Left ventricle myocardium inferior (tissue), 1 donor: ENCODE measurements at regions not wholly inside any gene's neighbourhood (a gene's known extent, or its start where the extent isn't known, plus 50 kb on each side); places are given as distances from the start of the nearest gene placed in this dataset.

Experiments used
- DNase-seq: peaks from one replicate; pipeline ENCODE4 v3.0.0-alpha.2; 2020
- H3K27ac ChIP-seq: fragments of 200-600 bp; replicated peaks from 2 replicates; pipeline ENCODE4 v1.8.0; 2021
- H3K27me3 ChIP-seq: fragments of 200-600 bp; 2 replicates; pipeline ENCODE4 v1.8.0; 2021; ENCODE audit warnings: low read depth
- H3K36me3 ChIP-seq: fragments of 200-600 bp; 2 replicates; pipeline ENCODE4 v1.8.0; 2021
- H3K4me1 ChIP-seq: fragments of 200-600 bp; 2 replicates; pipeline ENCODE4 v1.8.0; 2021
- H3K4me3 ChIP-seq: fragments of 200-600 bp; 2 replicates; pipeline ENCODE4 v1.8.0; 2021; ENCODE audit warnings: mild to moderate bottlenecking, moderate library complexity
- H3K9me3 ChIP-seq: fragments of 200-600 bp; replicated peaks from 2 replicates; pipeline ENCODE4 v1.8.0; 2021
- intact Hi-C: fragments of 100-400 bp; cut with micrococcal nuclease; formaldehyde crosslinking; loops from one replicate; pipeline ENCODE4 v1.11.0; 2022
- TF ChIP-seq, protein P1 (sequence below): fragments of 200-600 bp; IDR thresholded peaks from 2 replicates; pipeline ENCODE4 v1.8.0; 2021; ENCODE audit warnings: antibody characterized with exemption, mild to moderate bottlenecking, borderline replicate concordance
- donor health status: DM: no; HTN: yes; CAD: no; lungs with severe emphysema.

DNA sequence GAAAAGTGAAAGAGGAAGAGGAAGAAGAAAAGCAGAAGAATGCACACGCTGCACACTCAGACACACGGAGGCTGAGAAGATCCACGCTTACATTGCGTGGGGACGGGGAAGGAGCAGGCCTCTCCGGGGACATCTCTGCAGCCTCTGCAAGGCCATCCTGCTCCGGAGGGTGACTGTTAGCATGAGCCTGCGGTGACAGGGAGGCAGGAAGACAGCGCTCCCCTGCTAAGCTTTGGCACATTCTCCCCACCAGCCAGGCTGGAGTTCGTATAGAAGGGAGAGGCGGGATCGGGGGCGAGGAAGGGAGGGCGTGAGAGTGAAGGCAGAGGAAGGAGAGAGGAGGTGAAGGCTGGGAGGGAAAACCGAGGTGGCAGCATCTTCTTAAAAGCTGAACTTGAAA is 366.0 kb upstream of the SHH start:
- DNase-seq = no peak
- Histone ChIP-seq H3K9me3 (no peaks in the 10 kb centered on the region), H3K36me3 (no peaks in the 10 kb centered on the region), H3K4me1 (no peaks in the 10 kb centered on the region), H3K27ac (no peak overlapping the region), H3K27me3 (peaks cover 87% of the 10 kb centered on the region), H3K4me3 (no peak overlapping the region)
- TF ChIP-seq, protein P1, sequence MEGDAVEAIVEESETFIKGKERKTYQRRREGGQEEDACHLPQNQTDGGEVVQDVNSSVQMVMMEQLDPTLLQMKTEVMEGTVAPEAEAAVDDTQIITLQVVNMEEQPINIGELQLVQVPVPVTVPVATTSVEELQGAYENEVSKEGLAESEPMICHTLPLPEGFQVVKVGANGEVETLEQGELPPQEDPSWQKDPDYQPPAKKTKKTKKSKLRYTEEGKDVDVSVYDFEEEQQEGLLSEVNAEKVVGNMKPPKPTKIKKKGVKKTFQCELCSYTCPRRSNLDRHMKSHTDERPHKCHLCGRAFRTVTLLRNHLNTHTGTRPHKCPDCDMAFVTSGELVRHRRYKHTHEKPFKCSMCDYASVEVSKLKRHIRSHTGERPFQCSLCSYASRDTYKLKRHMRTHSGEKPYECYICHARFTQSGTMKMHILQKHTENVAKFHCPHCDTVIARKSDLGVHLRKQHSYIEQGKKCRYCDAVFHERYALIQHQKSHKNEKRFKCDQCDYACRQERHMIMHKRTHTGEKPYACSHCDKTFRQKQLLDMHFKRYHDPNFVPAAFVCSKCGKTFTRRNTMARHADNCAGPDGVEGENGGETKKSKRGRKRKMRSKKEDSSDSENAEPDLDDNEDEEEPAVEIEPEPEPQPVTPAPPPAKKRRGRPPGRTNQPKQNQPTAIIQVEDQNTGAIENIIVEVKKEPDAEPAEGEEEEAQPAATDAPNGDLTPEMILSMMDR = no peak
- intact Hi-C loops = no loop called here

- intact Hi-C loops = no loop called here
- no peaks in the 10 kb centered on the region for H3K9me3 ChIP-seq
- peaks cover 94% of the 10 kb centered on the region for H3K27me3 ChIP-seq
- H3K36me3 ChIP-seq = no peaks in the 10 kb centered on the region
- H3K4me3 ChIP-seq = no peak overlapping the region
- no peak overlapping the region for H3K27ac ChIP-seq
- TF ChIP-seq, protein P1 = no peak
- DNase-seq = no peak
- H3K4me1 ChIP-seq = no peaks in the 10 kb centered on the region
These were observed 365.3 kb upstream of the SHH start for GRCh38 chr7:156177422-156178055.

DNA sequence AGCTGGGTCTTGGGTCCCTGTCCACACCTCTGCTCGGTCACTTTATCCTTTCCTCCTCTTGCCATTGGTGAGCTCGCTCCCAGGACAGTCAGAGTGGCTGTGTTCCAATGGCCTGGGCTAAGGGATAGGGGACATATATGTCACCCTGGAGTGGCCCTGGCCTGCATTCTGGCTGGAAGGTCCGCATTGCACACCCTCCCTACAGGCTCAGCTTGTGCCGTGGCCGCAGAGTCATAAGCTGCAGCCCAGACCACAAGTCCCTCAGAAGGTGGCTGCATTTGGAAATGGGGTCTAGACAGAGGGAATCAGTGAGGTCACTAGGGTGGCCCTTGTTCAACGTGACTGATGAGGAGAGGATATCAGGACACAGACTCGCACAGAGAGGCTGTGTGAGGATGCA is 363.8 kb upstream of the SHH start:
- no peak overlapping the region for H3K4me3 ChIP-seq

DNA sequence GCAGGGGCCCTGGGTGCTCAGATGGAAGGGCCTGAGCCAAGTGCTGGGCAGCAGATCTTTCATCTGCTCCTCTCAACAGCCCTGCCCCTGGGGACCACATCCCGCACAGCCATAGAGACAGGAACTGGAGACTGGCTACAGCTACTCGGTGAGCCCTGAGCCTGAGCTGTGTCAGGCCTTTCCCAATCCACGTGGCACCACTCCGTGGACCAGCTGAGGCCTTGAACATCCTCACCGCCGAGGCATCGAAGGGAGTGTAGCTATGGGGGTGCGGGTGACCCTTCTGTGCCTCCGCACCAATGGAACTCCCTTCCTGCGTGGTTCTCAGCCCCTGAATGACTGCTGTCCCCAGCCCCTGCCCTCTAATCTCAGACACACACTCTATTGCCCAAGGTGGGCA is 362.7 kb upstream of the SHH start:
- Histone ChIP-seq H3K27ac (no peak overlapping the region), H3K4me1 (no peaks in the 10 kb centered on the region), H3K36me3 (no peaks in the 10 kb centered on the region), H3K9me3 (no peaks in the 10 kb centered on the region), H3K4me3 (no peak overlapping the region), H3K27me3 (peaks cover 79% of the 10 kb centered on the region)
- intact Hi-C loops = no loop called here
- no peak for DNase-seq
- TF ChIP-seq, protein P1 = no peak

More for the DNA sequence above, 363.8 kb upstream of the SHH start:
- intact Hi-C loops = no loop called here
- no peak for DNase-seq
- H3K36me3 ChIP-seq = no peaks in the 10 kb centered on the region
- H3K27ac ChIP-seq = no peak overlapping the region
- no peaks in the 10 kb centered on the region for H3K4me1 ChIP-seq
- H3K9me3 ChIP-seq = no peaks in the 10 kb centered on the region
- peaks cover 81% of the 10 kb centered on the region for H3K27me3 ChIP-seq
- TF ChIP-seq, protein P1 = no peak

GRCh38 chr7:156174428-156174827 is 362.2 kb upstream of the SHH start:
- Histone ChIP-seq H3K4me3 (no peak overlapping the region), H3K4me1 (no peaks in the 10 kb centered on the region), H3K36me3 (no peaks in the 10 kb centered on the region), H3K27me3 (peaks cover 79% of the 10 kb centered on the region), H3K27ac (no peak overlapping the region), H3K9me3 (no peaks in the 10 kb centered on the region)
- intact Hi-C loops = no loop called here
- TF ChIP-seq, protein P1 = no peak
- DNase-seq = no peak
